Parathyroid adenoma (tissue), 2 donors: ENCODE measurements at regions not wholly inside any gene's neighbourhood (a gene's known extent, or its start where the extent isn't known, plus 50 kb on each side); places are given as distances from the start of the nearest gene placed in this dataset.

Experiments used
- H2AFZ ChIP-seq: fragments of 300-600 bp; sonication (generic); one replicate; pipeline ENCODE4 v1.7.0; 2017; ENCODE audit warnings: antibody characterized with exemption, mild to moderate bottlenecking
- H3K27ac ChIP-seq: fragments of 300-600 bp; sonication (generic); one replicate; pipeline ENCODE4 v1.7.0; 2017
- H3K27me3 ChIP-seq: fragments of 300-600 bp; sonication (generic); one replicate; pipeline ENCODE4 v1.7.0; 2017; ENCODE audit warnings: low read length; ENCODE audit not compliant: control insufficient read depth, insufficient read depth
- H3K36me3 ChIP-seq: fragments of 300-600 bp; sonication (generic); one replicate; pipeline ENCODE4 v1.7.0; 2017; ENCODE audit warnings: low read length; ENCODE audit not compliant: control insufficient read depth, insufficient read depth
- H3K4me1 ChIP-seq: fragments of 300-600 bp; sonication (generic); one replicate; pipeline ENCODE4 v1.7.0; 2017; ENCODE audit warnings: control low read depth
- H3K4me2 ChIP-seq: fragments of 300-600 bp; sonication (generic); one replicate; pipeline ENCODE4 v1.7.0; 2017; ENCODE audit warnings: low read length
- H3K4me3 ChIP-seq: fragments of 300-600 bp; sonication (generic); one replicate; pipeline ENCODE4 v1.7.0; 2017; ENCODE audit warnings: low read depth, low read length
- H3K79me2 ChIP-seq: fragments of 300-600 bp; sonication (generic); one replicate; pipeline ENCODE4 v1.7.0; 2017; ENCODE audit warnings: control low read depth
- H3K9ac ChIP-seq: fragments of 300-600 bp; sonication (generic); one replicate; pipeline ENCODE4 v1.7.0; 2017; ENCODE audit warnings: mild to moderate bottlenecking
- H3K9me3 ChIP-seq: fragments of 300-600 bp; sonication (generic); one replicate; pipeline ENCODE4 v1.7.0; 2017; ENCODE audit warnings: low read length; ENCODE audit not compliant: control insufficient read depth
- TF ChIP-seq, protein P1 (sequence below): fragments of 300-600 bp; sonication (generic); IDR thresholded peaks from one replicate; pipeline ENCODE4 v1.7.0; 2017; ENCODE audit warnings: antibody characterized with exemption, mild to moderate bottlenecking
- donor health status: primary hyperparathyroidism.

DNA sequence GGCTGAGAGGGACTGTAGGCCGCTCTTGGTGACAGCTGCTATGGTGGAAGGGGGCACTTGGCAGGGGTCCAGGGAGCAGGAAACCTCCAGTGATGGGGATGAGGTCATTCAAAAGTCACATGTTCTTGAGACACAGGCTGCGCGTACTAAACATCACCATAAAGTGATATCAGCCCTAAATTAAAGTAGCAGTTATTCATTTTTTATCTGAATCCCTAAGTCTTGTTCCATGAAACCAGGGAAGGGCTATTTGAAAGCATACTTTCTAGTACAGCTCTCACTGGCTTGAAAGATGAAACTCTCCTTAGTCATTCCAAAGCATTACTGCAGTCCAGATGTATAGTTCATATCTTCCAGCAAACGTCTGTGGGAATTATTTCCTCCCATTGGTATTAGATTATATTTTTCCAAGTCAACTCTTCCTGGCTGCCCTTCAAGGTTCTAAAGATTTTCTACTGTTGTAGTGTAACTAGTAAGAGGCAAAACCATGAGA, 373.1 kb downstream of the CD109 start:
- Histone ChIP-seq H3K36me3 (no peaks in the 10 kb centered on the region), H3K4me3 (no peak overlapping the region), H3K4me2 (no peak overlapping the region), H3K79me2 (no peaks in the 10 kb centered on the region), H3K27me3 (no peaks in the 10 kb centered on the region), H3K4me1 (no peaks in the 10 kb centered on the region), H3K9ac (no peak overlapping the region), H3K27ac (no peak overlapping the region), H2AFZ (no peak overlapping the region), H3K9me3 (no peaks in the 10 kb centered on the region)
- TF ChIP-seq, protein P1, sequence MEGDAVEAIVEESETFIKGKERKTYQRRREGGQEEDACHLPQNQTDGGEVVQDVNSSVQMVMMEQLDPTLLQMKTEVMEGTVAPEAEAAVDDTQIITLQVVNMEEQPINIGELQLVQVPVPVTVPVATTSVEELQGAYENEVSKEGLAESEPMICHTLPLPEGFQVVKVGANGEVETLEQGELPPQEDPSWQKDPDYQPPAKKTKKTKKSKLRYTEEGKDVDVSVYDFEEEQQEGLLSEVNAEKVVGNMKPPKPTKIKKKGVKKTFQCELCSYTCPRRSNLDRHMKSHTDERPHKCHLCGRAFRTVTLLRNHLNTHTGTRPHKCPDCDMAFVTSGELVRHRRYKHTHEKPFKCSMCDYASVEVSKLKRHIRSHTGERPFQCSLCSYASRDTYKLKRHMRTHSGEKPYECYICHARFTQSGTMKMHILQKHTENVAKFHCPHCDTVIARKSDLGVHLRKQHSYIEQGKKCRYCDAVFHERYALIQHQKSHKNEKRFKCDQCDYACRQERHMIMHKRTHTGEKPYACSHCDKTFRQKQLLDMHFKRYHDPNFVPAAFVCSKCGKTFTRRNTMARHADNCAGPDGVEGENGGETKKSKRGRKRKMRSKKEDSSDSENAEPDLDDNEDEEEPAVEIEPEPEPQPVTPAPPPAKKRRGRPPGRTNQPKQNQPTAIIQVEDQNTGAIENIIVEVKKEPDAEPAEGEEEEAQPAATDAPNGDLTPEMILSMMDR = no peak

DNA sequence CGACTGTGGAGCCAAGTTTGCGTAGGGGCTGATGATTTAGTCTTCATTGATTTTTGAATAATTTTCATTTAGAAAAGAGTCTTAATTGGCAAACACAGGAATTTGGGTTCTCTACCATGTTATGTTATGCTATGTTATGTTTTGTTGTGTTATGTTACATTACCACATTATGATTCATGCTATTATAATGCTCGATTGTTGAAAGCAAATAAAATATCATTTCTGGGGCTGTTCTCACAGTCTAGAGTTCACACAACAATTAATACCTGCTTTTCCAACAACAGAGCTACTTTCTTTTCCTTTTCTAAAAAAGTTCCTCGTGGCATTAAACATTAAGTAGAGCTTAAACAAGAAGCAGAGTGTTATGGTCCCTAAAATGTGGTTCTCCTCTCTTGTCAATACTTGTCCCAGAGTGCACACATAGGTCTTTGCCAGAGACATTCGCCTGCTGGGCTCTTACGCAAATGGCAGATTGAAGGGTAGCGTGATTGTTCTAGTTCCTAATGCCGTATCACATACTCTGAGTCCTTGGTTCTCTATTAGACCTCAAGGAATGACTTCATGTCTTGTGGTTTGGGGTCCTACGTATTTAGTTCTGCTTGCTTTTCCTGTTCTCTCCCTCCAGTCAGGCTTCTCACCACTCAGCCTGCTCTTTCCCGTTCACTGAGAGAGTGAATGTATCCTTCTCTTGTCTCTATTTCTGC, 370.3 kb downstream of the CD109 start:
- Histone ChIP-seq H3K27ac (no peak overlapping the region), H3K4me1 (no peaks in the 10 kb centered on the region), H3K36me3 (no peaks in the 10 kb centered on the region), H3K4me2 (no peak overlapping the region), H3K27me3 (no peaks in the 10 kb centered on the region), H3K9ac (no peak overlapping the region), H2AFZ (no peak overlapping the region), H3K79me2 (no peaks in the 10 kb centered on the region), H3K9me3 (no peaks in the 10 kb centered on the region), H3K4me3 (no peak overlapping the region)
- TF ChIP-seq, protein P1 = no peak

DNA sequence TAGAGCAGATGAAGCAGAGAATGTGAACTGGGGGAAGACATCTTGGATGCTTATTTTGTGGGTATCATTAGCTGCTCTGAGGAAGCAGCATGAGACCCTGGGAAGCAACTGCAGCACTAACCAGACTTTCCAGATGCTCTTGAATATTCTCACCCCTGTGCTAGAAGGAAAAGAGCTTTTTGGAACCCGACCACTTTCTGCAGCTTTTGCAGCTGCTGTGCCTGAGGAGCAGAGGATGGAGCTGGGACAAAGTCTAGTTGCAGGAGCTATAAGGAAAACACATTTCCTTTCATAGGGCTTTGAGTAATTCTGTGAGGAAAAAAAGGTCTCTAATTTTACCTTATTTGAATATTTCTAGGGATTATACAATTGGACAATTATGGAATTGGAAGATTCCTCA, 369.7 kb downstream of the CD109 start:
- Histone ChIP-seq H3K27ac (no peak overlapping the region), H3K27me3 (no peaks in the 10 kb centered on the region), H3K9ac (no peak overlapping the region), H2AFZ (no peak overlapping the region), H3K36me3 (no peaks in the 10 kb centered on the region), H3K4me3 (no peak overlapping the region), H3K9me3 (no peaks in the 10 kb centered on the region), H3K4me2 (no peak overlapping the region), H3K4me1 (no peaks in the 10 kb centered on the region), H3K79me2 (no peaks in the 10 kb centered on the region)
- TF ChIP-seq, protein P1 = no peak

DNA sequence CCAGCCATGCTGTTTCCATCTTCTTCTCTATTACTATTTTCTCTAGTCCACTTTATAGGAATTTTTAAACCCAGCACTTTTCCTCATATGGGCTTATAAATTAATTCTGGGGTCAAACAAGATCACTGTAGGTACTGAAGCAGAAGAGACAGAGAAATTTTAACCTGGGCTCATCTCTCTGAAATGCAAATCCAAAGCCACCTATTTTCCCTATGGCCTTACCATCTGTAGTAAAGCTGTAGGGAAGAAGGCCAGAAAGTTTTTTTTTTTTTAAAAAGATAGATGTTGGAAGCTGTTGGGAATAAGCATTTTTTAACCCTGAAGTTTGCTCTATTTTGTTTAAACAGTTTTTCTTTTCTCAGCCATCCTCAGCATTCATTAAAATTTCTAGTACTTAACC, 367.4 kb downstream of the CD109 start:
- TF ChIP-seq, protein P1 = no peak

DNA sequence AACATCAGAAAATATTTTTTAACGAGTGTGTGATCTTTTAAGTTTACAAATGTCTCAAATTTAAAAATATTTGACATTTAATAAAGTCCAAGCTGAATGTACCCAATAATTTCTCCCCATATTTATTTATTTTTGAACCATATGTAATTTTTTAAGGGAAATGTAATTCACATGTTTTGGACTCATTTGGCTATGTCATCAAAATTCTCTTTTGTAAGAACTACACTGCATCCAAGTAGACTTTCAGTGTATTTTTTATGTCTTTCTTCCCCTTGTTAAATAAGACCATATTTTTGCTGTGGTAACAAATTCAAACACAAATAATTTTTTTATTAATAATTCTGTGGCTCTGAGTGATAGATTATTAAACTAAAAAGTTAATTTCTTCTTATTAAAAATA, 365.2 kb downstream of the CD109 start:
- H2AFZ ChIP-seq = no peak overlapping the region
- H3K36me3 ChIP-seq = no peaks in the 10 kb centered on the region
- H3K4me2 ChIP-seq = no peak overlapping the region
- H3K4me3 ChIP-seq = no peak overlapping the region
- no peaks in the 10 kb centered on the region for H3K27me3 ChIP-seq
- no peak overlapping the region for H3K27ac ChIP-seq
- no peak overlapping the region for H3K9ac ChIP-seq
- TF ChIP-seq, protein P1 = no peak
- no peaks in the 10 kb centered on the region for H3K9me3 ChIP-seq
- no peaks in the 10 kb centered on the region for H3K4me1 ChIP-seq
- no peaks in the 10 kb centered on the region for H3K79me2 ChIP-seq

More for the DNA sequence above, 367.4 kb downstream of the CD109 start:
- H2AFZ ChIP-seq = no peak overlapping the region
- no peaks in the 10 kb centered on the region for H3K27me3 ChIP-seq
- no peak overlapping the region for H3K9ac ChIP-seq
- no peaks in the 10 kb centered on the region for H3K79me2 ChIP-seq
- H3K36me3 ChIP-seq = no peaks in the 10 kb centered on the region
- no peaks in the 10 kb centered on the region for H3K4me1 ChIP-seq
- H3K4me3 ChIP-seq = no peak overlapping the region
- H3K4me2 ChIP-seq = no peak overlapping the region
- no peaks in the 10 kb centered on the region for H3K9me3 ChIP-seq
- no peak overlapping the region for H3K27ac ChIP-seq
